H9 (cell line): ENCODE measurements at regions not wholly inside any gene's neighbourhood (a gene's known extent, or its start where the extent isn't known, plus 50 kb on each side); places are given as distances from the start of the nearest gene placed in this dataset.

ENCODE experiments used
- DNase-seq: peaks from one replicate; pipeline ENCODE4 v3.0.0-alpha.2; 2017
- H2AFZ ChIP-seq: one replicate; pipeline ENCODE4 v1.6.1; 2013; ENCODE audit warnings: mild to moderate bottlenecking, low read length, control low read depth, moderate library complexity
- H2AK5ac ChIP-seq: 2 replicates; pipeline ENCODE4 v1.6.1; 2013; ENCODE audit warnings: low read length, control low read depth, mixed read lengths; ENCODE audit not compliant: insufficient read length
- H2BK120ac ChIP-seq: one replicate; pipeline ENCODE4 v1.6.1; 2013; ENCODE audit warnings: low read depth, mild to moderate bottlenecking, low read length, control low read depth, inconsistent platforms; ENCODE audit not compliant: poor library complexity, severe bottlenecking
- H2BK12ac ChIP-seq: 2 replicates; pipeline ENCODE4 v1.6.1; 2013; ENCODE audit warnings: low read length, control low read depth, mixed read lengths, low read depth; ENCODE audit not compliant: insufficient read length
- H2BK15ac ChIP-seq: 2 replicates; pipeline ENCODE4 v1.6.1; 2013; ENCODE audit warnings: low read depth, low read length, control low read depth
- H2BK20ac ChIP-seq: one replicate; pipeline ENCODE4 v1.6.1; 2013; ENCODE audit warnings: low read depth, mild to moderate bottlenecking, low read length, control low read depth, inconsistent platforms; ENCODE audit not compliant: poor library complexity, severe bottlenecking
- H2BK5ac ChIP-seq: 2 replicates; pipeline ENCODE4 v1.6.1; 2013; ENCODE audit warnings: low read length, control low read depth, mixed read lengths; ENCODE audit not compliant: insufficient read length
- H3K14ac ChIP-seq: 2 replicates; pipeline ENCODE4 v1.6.1; 2013; ENCODE audit warnings: low read length, control low read depth; ENCODE audit not compliant: insufficient read depth
- H3K18ac ChIP-seq: 2 replicates; pipeline ENCODE4 v1.6.1; 2013; ENCODE audit warnings: low read depth, mild to moderate bottlenecking, mixed read lengths, low read length, control low read depth; ENCODE audit not compliant: insufficient read length
- H3K23ac ChIP-seq: 2 replicates; pipeline ENCODE4 v1.6.1; 2013; ENCODE audit warnings: low read length, control low read depth, mixed read lengths, low read depth; ENCODE audit not compliant: insufficient read length
- H3K23me2 ChIP-seq: 2 replicates; pipeline ENCODE4 v1.6.1; 2013; ENCODE audit warnings: low read depth, mild to moderate bottlenecking, mixed read lengths, low read length, control low read depth; ENCODE audit not compliant: insufficient read length, poor library complexity, severe bottlenecking
- H3K27ac ChIP-seq: 2 replicates; pipeline ENCODE4 v1.5.1; 2013; ENCODE audit warnings: low read length, control low read depth, mixed read lengths, low read depth; ENCODE audit not compliant: insufficient read length
- H3K27me3 ChIP-seq: 2 replicates; pipeline ENCODE4 v1.6.1; 2013; ENCODE audit warnings: low read length, control low read depth, inconsistent platforms; ENCODE audit not compliant: insufficient read depth
- H3K4ac ChIP-seq: 2 replicates; pipeline ENCODE4 v1.6.1; 2013; ENCODE audit warnings: low read depth, mild to moderate bottlenecking, control low read depth, inconsistent platforms, low read length, moderate library complexity
- H3K4me1 ChIP-seq: 2 replicates; pipeline ENCODE4 v1.6.1; 2013; ENCODE audit warnings: low read length, control low read depth, inconsistent platforms; ENCODE audit not compliant: insufficient read depth
- H3K4me2 ChIP-seq: 2 replicates; pipeline ENCODE4 v1.6.1; 2013; ENCODE audit warnings: low read length, control low read depth, mixed read lengths; ENCODE audit not compliant: insufficient read length, insufficient read depth
- H3K56ac ChIP-seq: 2 replicates; pipeline ENCODE4 v1.6.1; 2013; ENCODE audit warnings: low read depth, mild to moderate bottlenecking, mixed read lengths, low read length, control low read depth; ENCODE audit not compliant: insufficient read length
- H3K79me1 ChIP-seq: 2 replicates; pipeline ENCODE4 v1.6.1; 2013; ENCODE audit warnings: low read depth, mild to moderate bottlenecking, moderate library complexity, low read length, control low read depth, inconsistent platforms; ENCODE audit not compliant: insufficient read depth, poor library complexity, severe bottlenecking
- H3K79me2 ChIP-seq: 2 replicates; pipeline ENCODE4 v1.6.1; 2013; ENCODE audit warnings: low read length, control low read depth, inconsistent platforms; ENCODE audit not compliant: insufficient read depth
- H3K9ac ChIP-seq: 2 replicates; pipeline ENCODE4 v1.6.1; 2013; ENCODE audit warnings: low read length, control low read depth, mixed read lengths; ENCODE audit not compliant: insufficient read length; ENCODE audit errors: extremely low read depth
- H3K9me3 ChIP-seq: one replicate; pipeline ENCODE4 v1.6.1; 2013; ENCODE audit warnings: low read depth, low read length, inconsistent platforms; ENCODE audit not compliant: control insufficient read depth
- H3T11ph ChIP-seq: one replicate; pipeline ENCODE4 v1.6.1; 2013; ENCODE audit warnings: mild to moderate bottlenecking, low read length, control low read depth, inconsistent platforms
- H4K20me1 ChIP-seq: one replicate; pipeline ENCODE4 v1.6.1; 2013; ENCODE audit not compliant: control insufficient read depth, insufficient read length, insufficient read depth
- H4K5ac ChIP-seq: 2 replicates; pipeline ENCODE4 v1.6.1; 2013; ENCODE audit warnings: low read depth, mild to moderate bottlenecking, mixed read lengths, low read length, control low read depth; ENCODE audit not compliant: insufficient read length
- H4K8ac ChIP-seq: replicated peaks from 2 replicates; pipeline ENCODE4 v1.6.1; 2013; ENCODE audit warnings: low read length, control low read depth, mixed read lengths, low read depth; ENCODE audit not compliant: insufficient read length
- H4K91ac ChIP-seq: 2 replicates; pipeline ENCODE4 v1.6.1; 2013; ENCODE audit warnings: low read depth, mild to moderate bottlenecking, moderate library complexity, mixed read lengths, low read length, control low read depth; ENCODE audit not compliant: insufficient read length
- H3K27ac Mint-ChIP-seq, 3 experiments: 2 replicates in 2 of 3; 3 replicates in 1 of 3; pipeline ENCODE4 v1.8.0; 2020 to 2021; ENCODE audit warnings: mixed read lengths in 3 of 3, mild to moderate bottlenecking in 1 of 3, moderate library complexity in 1 of 3
- H3K27me3 Mint-ChIP-seq: 2 replicates; pipeline ENCODE4 v1.8.0; 2021; ENCODE audit warnings: low read depth, mild to moderate bottlenecking, moderate library complexity, mixed read lengths
- H3K36me3 Mint-ChIP-seq, 3 experiments: 2 replicates in 2 of 3; 3 replicates in 1 of 3; pipeline ENCODE4 v1.8.0; 2020 to 2021; ENCODE audit warnings: low read depth in 3 of 3, mixed read lengths in 3 of 3; ENCODE audit not compliant: insufficient read depth in 1 of 3
- H3K4me1 Mint-ChIP-seq, 2 experiments: 2 replicates each; pipeline ENCODE4 v1.8.0; 2020; ENCODE audit warnings: mixed read lengths in 2 of 2
- H3K4me3 Mint-ChIP-seq, 2 experiments: 2 replicates in 1 of 2; 3 replicates in 1 of 2; pipeline ENCODE4 v1.8.0; 2020 to 2021; ENCODE audit warnings: mild to moderate bottlenecking in 2 of 2, mixed read lengths in 2 of 2, moderate library complexity in 1 of 2
- H3K9me3 Mint-ChIP-seq, 2 experiments: 2 replicates in 1 of 2; 3 replicates in 1 of 2; pipeline ENCODE4 v1.8.0; 2020; ENCODE audit warnings: mild to moderate bottlenecking in 2 of 2, mixed read lengths in 2 of 2, moderate library complexity in 1 of 2
- CTCF ChIP-seq: fragments of 200-600 bp; sonication (generic); conservative IDR thresholded peaks from 3 replicates; pipeline ENCODE4 v1.8.0; 2021; ENCODE audit warnings: antibody characterized with exemption, mild to moderate bottlenecking

- no peak overlapping the region for H3K27ac Mint-ChIP-seq
- no peaks in the 10 kb centered on the region for H3K79me2 ChIP-seq
- no peak overlapping the region for H3K9ac ChIP-seq
- H3K18ac ChIP-seq = no peak overlapping the region
- peaks cover 5% of the 10 kb centered on the region; the same call in 1 of the 2 replicates for H3K4me1 ChIP-seq
- no peak overlapping the region for H3K14ac ChIP-seq
- H3K27ac ChIP-seq = no peak overlapping the region
- no peaks in the 10 kb centered on the region for H3K27me3 Mint-ChIP-seq
- no peak overlapping the region for H2BK15ac ChIP-seq
- H2BK5ac ChIP-seq = no peak overlapping the region
- DNase-seq = no peak
- H2AFZ ChIP-seq = no peak overlapping the region
- H3K4me1 Mint-ChIP-seq = peaks cover 13 to 15% of the 10 kb centered on the region in 2 experiments
- no peak overlapping the region for H3T11ph ChIP-seq
- peaks cover 10 to 11% of the 10 kb centered on the region in 2 experiments for H3K9me3 Mint-ChIP-seq
- no peaks in the 10 kb centered on the region for H4K20me1 ChIP-seq
- H2AK5ac ChIP-seq = no peak overlapping the region
- H3K23ac ChIP-seq = no peak overlapping the region
- H4K5ac ChIP-seq = no peak overlapping the region
- H3K23me2 ChIP-seq = no peaks in the 10 kb centered on the region
- no peaks in the 10 kb centered on the region for H3K27me3 ChIP-seq
- H3K4me2 ChIP-seq = no peak overlapping the region
- no peak overlapping the region for H2BK120ac ChIP-seq
- H2BK20ac ChIP-seq = no peak overlapping the region
- no peak overlapping the region for H3K4me3 Mint-ChIP-seq
- no peak for TF ChIP-seq CTCF
- H3K4ac ChIP-seq = no peak overlapping the region
- H3K79me1 ChIP-seq = no peaks in the 10 kb centered on the region
- no peak overlapping the region for H4K8ac ChIP-seq
- no peak overlapping the region for H3K56ac ChIP-seq
- H3K9me3 ChIP-seq = no peaks in the 10 kb centered on the region
- H3K36me3 Mint-ChIP-seq = peaks cover 2 to 12% (median 6%) of the 10 kb centered on the region in 3 experiments; a peak in 4 of 7 replicates
- H4K91ac ChIP-seq = no peak overlapping the region
- H2BK12ac ChIP-seq = no peak overlapping the region
Measured at GRCh38 chr3:62942764-62943163, 67.5 kb upstream of the CADPS start.
